ENCODE measurements at regions not wholly inside any gene's neighbourhood (a gene's known extent, or its start where the extent isn't known, plus 50 kb on each side); places are given as distances from the start of the nearest gene placed in this dataset.
"Not testable (repeated sequence)": the region's sequence is repeated elsewhere in the genome, so short reads cannot be mapped to it uniquely, and the experiment has no call there.

- not testable (repeated sequence) for DNase-seq (ENCODE audit: low spot score)
These were observed 250.9 kb upstream of the B3GALT2 start for GRCh38 chr1:193437333-193437732.

GRCh38 chr1:193435781-193436180 is 249.4 kb upstream of the B3GALT2 start:
- no peak for DNase-seq (ENCODE audit: low spot score)

- DNase-seq (ENCODE audit: low spot score), result no peak
These were observed 247.9 kb upstream of the B3GALT2 start for GRCh38 chr1:193434319-193434718.

- no peak for DNase-seq (ENCODE audit: low spot score)
These were observed 247.2 kb upstream of the B3GALT2 start for GRCh38 chr1:193433599-193433998.

- DNase-seq (ENCODE audit: low spot score), result no peak
These were observed 246.7 kb upstream of the B3GALT2 start for GRCh38 chr1:193432979-193433587.

GRCh38 chr1:193431265-193431977 is 245.0 kb upstream of the B3GALT2 start:
- DNase-seq (ENCODE audit: low spot score), result peak; percentile 3

GRCh38 chr1:193427524-193427923 is 241.1 kb upstream of the B3GALT2 start:
- no peak for DNase-seq (ENCODE audit: low spot score)

- DNase-seq (ENCODE audit: low spot score), result no peak
These were observed 239.6 kb upstream of the B3GALT2 start for GRCh38 chr1:193426061-193426460.

- DNase-seq (ENCODE audit: low spot score), result no peak
These were observed 235.1 kb upstream of the B3GALT2 start for GRCh38 chr1:193421487-193421886.

GRCh38 chr1:193419295-193419694 is 232.9 kb upstream of the B3GALT2 start:
- DNase-seq (ENCODE audit: low spot score), result no peak

- DNase-seq (ENCODE audit: low spot score), result no peak
These were observed 232.3 kb upstream of the B3GALT2 start for GRCh38 chr1:193418745-193419058.

GRCh38 chr1:193417945-193418744 is 231.7 kb upstream of the B3GALT2 start:
- peak; percentile 8 for DNase-seq (ENCODE audit: low spot score)

GRCh38 chr1:193417403-193417802 is 231.0 kb upstream of the B3GALT2 start:
- DNase-seq (ENCODE audit: low spot score), result no peak

- DNase-seq (ENCODE audit: low spot score), result no peak
These were observed 230.0 kb upstream of the B3GALT2 start for GRCh38 chr1:193416226-193417024.

GRCh38 chr1:193415256-193415655 is 228.8 kb upstream of the B3GALT2 start:
- DNase-seq (ENCODE audit: low spot score), result no peak

- DNase-seq (ENCODE audit: low spot score), result no peak
These were observed 227.0 kb upstream of the B3GALT2 start for GRCh38 chr1:193413376-193413775.

GRCh38 chr1:193412748-193413147 is 226.3 kb upstream of the B3GALT2 start:
- DNase-seq (ENCODE audit: low spot score), result no peak

GRCh38 chr1:193411714-193412113 is 225.3 kb upstream of the B3GALT2 start:
- DNase-seq (ENCODE audit: low spot score), result no peak

- no peak for DNase-seq (ENCODE audit: low spot score)
These were observed 224.8 kb upstream of the B3GALT2 start for GRCh38 chr1:193411215-193411614.

- no peak for DNase-seq (ENCODE audit: low spot score)
These were observed 222.4 kb upstream of the B3GALT2 start for GRCh38 chr1:193408782-193409293.

- peak; percentile 37 for DNase-seq (ENCODE audit: low spot score)
These were observed 220.5 kb upstream of the B3GALT2 start for GRCh38 chr1:193406901-193407300.

GRCh38 chr1:193404236-193404635 is 217.8 kb upstream of the B3GALT2 start:
- no peak for DNase-seq (ENCODE audit: low spot score)
